AG08395 (cell line): ENCODE measurements at regions not wholly inside any gene's neighbourhood (a gene's known extent, or its start where the extent isn't known, plus 50 kb on each side); places are given as distances from the start of the nearest gene placed in this dataset.

Experiments used
- DNase-seq: peaks from one replicate; pipeline ENCODE4 v3.0.0; 2012; ENCODE audit warnings: mixed read lengths, low spot score

DNA sequence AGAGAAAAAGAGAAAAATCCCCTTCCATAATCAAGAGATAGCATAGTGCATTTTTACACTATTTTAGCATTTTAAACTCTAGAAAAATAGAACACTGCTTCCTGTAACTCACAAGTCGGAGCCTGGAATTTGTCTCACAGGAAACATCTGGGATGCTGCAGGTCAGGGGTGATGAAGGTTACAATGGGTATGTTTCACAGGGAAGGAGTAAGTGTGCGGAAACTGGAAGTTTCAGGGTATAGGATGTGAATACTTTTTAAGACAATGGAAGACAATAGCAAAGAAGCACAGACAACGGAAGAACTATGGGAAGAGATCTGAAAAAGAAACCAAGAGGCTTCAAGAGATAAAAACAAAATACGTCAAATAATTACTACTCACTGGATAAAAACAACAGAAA, 361.0 kb upstream of the MARCKS start:
- no peak for DNase-seq

DNA sequence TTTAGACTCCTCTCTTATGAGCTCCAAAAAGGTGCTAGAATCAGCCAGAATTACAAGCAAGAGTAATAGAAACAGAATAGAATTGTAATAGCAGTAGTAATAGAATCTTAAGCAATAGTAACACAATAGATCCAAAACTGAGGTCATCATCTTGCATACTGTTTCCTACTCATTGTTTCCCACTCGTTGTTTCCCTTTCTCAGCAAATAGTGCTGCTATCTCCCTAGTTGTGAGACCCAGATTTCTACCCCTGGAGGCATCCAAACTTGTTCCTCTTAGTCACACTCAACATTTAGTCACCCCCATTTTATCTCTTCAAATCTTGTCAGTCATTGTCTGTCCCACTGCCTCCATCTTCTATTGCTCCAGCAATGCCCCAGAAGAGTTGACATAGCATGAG, 356.9 kb upstream of the MARCKS start:
- no peak for DNase-seq

DNA sequence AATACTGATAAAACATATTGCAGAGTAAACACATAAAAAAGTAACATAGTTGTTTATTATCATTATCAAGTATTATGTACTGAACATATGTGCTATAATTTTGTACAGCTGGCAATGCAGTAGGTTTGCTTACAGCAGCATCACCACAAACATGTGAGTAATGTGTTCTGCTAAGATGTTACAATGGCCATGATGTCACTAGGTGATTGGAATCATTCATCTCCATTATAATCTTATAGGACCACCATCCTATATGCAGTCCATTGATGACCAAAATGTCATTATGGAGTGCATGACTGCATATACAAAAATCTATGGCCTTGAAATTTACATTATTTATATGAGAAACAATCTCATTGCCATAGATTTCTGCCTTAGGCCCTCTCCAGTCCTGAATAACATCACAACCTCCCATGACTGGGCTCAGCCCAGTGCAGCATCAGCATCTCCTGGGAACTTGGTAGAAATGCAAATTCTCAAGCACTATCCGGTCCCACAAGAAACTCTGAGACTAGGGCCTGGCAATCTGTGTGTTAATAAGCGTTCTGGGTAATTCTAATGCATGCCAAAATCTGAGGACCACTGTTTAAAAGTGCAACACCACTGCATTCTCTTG, 352.0 kb upstream of the MARCKS start:
- no peak for DNase-seq

DNA sequence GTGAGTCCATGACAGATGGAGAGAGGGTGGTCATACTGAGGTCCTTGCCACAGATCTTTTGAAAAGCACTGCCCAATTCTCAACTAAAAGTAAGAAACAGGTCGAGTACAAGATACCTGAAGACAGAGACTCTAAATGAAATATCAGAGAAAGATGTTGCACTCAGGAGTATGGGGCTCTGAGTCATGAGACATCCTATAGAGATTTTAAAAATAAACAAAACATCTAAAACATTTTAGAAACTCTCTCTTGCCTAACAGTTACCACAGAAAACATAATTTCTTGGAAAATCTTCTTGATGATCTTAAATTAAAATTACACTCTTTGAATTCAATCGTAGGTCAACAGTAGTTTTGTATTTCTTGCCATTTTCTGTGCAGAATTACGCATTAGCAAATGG, 348.9 kb upstream of the MARCKS start:
- no peak for DNase-seq

DNA sequence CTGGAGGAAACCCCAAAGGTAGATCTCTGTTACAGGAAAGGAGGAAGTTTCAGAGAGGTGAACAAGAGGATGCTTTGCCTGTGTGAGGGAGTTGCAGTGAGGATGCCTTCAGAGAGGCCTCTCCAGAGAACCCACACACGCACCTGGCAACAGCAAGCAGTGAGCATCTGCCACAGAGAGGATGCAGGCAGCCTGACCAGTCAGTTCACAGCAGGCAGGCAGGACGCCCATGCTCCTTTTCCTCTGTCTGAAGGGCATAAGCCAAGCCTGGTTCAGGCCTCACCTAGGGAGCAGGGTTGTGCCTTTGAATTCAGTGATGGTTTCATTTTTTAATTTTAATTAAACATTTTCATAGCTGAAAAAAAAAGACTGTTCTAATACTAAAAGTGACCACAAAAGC, 346.0 kb upstream of the MARCKS start:
- no peak for DNase-seq

DNA sequence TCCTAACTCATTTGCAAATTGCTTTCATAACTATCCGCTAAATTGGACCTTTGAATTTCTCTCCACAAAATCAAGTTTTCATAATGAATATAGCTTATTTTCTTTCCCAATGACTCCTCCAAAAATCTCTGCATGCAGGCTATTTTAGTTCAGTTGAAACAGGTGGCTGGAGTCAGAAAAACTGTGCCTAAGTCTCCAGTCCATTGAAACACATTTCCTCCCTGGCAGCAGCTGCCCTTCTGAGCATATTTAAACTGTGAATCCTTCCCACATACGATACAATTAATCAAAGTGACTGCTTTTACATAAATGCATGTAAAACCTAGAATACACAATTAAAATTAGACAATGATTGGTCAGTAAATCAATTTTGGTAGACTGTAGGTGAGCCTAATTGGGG, 344.6 kb upstream of the MARCKS start:
- no peak for DNase-seq

DNA sequence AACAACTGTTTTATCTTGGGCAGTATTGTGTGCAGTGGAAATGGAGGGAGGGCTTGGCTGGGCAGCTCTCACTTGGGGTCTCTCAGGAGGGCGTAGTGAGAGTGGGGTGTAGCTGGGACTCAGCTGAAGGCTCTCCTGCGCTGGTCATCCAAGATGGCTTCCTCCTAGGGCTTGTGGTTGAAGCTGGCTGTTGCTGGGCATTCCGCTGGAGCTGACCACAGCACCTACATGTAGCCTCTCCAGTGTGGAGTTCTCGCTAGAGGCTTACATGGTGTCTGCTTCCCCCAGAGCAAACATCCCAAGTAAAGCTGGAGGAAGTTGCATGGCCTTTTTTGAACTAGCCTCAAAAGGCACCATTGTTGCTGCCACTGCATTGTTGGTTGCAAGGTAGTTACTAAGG, 344.1 kb upstream of the MARCKS start:
- DNase-seq: no peak

DNA sequence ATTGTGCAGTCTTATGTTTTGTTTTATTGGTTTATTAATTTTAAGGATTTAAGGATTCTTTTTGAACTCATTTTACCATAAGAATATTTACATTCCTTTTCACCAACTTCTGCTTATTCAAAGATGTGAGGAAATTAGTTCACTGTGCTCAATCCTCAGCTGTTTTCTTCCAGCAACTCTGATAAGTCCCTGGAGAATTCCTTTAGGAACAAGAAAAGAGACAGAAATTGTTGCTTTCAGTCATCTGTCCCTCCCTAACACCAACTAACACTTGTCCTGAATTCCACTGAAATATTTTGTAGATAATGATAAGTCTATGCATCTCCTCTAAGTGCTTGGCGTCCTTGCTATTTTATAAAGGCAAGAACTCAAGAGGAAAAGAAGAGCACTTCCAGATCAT, 334.8 kb upstream of the MARCKS start:
- DNase-seq: no peak

DNA sequence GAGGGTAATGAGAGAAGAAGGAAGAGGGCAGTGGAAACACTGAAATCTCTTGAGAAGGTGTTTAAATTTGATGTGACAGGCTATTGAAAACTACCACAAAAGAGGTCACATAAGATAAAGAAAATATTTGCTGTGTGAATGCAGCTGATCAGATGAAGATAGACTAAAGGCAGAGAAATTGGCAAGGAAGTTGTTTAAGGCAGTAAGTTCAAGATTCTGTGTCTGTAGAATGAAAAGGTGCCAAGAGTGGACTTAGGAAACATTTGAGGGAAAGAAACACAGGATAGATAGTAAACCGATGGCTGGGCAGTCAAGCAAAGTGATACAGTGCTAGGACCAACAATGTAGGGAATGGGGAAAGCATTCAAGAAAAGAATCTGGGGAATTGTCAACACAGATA, 332.3 kb upstream of the MARCKS start:
- no peak for DNase-seq

DNA sequence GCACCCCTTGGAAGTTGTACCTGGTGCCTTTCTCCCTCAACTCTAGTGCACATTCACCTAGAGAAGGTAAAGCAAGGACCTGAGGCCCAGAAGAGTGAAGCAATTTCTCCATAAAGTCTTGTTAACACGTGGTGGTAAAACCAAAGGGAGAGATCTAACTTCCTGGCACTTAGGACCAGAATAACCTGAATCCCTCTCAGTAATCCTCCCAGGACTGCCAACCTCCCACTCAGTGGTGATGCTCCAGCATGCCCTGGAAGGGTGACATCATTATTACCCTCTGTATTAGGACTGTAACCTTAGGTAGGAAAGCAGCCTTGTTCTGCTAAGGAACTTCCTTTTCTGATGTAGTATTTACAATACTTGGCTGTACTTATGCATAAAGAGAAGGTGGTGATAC, 330.6 kb upstream of the MARCKS start:
- no peak for DNase-seq

DNA sequence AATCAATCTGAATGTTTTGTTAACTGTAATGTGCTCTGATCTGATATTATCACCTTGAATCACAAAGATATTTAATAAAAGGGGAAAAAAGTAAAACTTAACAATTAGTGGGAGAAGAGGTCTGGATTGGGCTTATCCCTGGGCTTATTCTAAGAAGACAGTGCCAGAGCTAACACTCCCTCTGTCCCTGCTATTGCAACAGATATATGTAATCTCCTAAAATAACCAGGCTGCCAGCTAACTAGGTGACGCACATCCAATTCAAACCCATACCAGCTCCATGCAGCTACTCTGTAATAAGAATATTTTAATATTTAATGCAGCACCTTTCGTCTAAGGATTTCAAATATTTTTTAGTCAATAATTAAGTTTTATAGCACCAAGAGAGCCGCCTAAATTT, 330.1 kb upstream of the MARCKS start:
- DNase-seq: no peak

DNA sequence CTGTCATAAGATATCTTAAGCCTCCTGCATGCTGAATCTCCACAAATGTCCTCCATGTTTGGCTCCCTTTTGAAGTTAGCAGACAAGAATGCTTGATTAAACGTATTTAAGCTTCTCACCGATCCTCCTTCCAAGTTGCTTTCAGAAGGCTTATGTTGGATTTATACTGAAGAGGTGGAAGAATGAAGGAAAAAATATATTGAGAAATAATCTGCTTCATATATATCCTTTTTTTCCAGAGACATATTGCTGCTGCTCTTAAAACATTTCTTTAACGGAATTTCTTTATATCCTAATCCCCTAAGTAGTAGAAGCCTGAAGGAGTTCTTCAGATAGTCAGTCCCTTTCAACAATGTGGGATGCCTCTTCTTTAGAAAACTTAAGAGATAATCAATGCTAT, 329.0 kb upstream of the MARCKS start:
- DNase-seq: no peak

DNA sequence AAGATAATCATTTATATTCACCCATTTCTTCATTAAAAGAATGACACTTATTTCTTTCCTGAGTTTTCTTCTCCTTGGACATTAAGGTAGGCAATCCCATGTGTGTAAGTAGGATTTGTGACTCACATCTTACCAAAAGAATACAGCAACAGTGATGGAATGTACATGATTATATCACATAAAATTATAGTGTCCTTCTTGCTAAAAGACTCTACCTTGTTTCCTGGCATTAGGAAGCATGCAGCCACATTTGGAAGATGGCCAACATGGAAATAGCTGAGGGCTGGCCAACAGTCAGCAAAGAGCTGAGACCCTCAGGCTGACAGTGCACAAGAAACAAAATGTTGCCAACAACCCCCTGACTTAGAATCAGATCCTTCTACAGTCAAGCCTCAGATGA, 327.9 kb upstream of the MARCKS start:
- peak; percentile 35 for DNase-seq

DNA sequence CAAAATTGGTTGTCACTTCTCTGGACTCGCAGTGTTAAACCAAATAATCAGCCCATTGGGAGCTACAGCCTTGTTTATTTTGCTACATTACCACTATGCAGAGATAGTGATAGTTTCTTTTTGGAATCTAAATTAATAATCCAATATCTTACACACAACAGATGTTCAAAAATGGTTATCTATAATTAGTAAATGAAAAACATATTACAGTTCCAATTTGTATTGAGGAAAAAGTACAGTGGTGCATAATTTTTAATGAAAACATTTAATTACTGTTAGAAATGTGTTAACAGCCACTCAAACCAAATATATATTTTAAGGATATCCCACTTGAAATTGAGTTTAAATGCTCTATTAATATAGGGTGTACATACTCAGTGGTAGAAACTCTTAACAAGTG, 327.3 kb upstream of the MARCKS start:
- DNase-seq: no peak

DNA sequence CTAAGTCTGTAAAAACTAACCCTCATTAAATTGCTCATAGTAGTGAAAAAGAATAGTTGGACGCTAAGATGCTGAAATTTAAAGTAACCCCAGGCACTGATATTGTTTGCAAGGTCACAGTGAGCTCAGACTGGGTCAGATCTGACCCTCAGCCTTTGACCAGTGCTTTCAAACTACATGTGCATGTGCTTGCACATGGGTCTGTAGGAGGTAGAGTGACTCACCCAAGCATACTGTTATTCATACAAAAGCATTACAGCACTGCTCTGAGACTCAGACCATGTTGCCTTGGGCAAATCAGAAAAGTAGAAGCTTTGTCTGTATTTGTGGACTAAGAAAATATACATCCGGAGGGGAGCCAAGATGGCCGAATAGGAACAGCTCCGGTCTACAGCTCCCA, 326.4 kb upstream of the MARCKS start:
- DNase-seq: peak; percentile 49

DNA sequence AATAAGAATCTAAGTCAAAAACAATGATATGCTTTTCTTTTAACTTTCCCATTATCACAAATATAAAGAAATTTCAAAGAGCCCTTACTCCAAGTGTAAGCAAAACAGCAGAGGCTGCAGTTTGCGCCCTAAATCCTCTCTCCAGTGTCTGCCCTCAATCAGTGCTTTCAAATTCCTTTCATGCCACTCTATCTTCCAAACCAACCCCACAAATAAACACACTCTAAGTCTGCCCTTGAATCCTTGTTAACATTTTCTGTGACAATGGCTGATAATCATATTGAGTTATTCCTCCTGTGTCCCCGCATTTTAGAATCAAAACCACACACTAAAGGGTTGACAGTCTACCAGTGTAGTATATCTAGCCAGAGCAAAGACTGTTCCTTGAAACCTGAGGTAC, 317.9 kb upstream of the MARCKS start:
- no peak for DNase-seq

DNA sequence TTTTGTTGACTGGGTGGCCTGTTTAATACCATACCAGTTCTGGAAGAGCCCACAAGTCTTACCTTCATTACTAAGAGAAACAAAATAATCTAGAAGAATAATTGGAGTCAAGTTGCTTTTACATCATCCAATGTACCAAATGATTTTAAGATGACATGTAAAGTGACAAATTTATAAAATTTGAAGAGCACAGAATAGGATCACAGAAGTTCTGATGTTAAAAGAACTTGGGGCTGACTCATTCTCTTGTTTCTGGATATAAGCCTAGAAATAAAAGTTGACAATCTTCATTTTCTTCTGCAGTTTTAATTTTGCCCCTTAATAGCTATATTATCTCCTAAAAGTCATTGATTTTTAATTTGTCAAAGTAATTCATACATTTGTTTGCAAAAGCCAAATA, 317.5 kb upstream of the MARCKS start:
- DNase-seq: peak; percentile 22

DNA sequence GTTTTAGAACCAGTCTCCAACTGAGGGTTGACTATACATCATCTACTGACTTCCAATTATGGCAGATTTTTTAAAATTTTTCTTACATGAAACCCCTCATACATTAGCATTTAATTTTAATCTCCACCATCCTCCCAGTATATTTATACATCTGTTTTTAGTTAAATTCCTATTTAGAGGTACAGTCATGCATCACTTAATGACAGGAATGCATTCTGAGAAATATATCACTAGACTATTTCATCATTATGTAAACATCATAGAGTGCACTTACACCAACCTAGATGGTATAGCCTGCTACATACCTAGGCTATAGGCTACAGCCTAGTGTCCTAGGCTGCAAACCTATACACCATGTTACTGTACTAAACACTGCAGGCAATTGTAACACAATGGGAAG, 316.7 kb upstream of the MARCKS start:
- DNase-seq: no peak

DNA sequence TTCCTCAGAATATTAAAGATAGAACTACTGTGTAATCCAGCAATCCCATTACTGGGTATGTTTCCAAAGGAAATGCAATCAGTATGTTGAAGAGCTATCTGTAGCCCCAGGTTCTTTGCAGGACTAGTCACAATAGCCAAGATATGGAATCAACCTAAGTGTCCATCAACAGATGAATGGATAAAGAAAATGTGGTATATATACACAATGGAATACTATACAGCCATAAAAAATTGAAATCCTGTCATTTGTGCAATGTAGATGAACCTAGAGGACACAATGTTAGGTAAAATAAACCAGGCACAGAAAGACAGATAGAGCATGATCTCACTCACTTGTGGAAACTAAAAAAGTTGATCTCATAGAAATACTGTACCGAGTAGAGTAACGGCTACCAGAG, 306.0 kb upstream of the MARCKS start:
- DNase-seq: no peak

DNA sequence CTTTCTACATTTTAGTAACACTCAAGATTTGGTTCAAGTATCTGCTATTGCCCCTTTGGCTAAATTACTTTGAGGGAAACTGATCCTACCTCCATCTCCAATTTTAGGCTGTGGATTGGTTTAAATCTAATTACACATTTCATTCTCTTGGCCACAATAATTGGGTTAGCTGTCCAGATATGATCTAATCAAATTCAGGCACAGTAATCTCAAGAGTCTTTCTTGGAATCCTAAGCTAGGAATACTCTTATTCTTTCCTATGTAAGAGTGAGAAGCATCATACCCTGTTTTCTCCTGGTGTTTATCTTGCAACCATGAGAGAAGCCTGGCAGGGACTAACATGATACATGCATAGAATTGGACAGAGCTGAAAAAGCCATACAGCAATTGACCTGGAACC, 300.4 kb upstream of the MARCKS start:
- DNase-seq: no peak

DNA sequence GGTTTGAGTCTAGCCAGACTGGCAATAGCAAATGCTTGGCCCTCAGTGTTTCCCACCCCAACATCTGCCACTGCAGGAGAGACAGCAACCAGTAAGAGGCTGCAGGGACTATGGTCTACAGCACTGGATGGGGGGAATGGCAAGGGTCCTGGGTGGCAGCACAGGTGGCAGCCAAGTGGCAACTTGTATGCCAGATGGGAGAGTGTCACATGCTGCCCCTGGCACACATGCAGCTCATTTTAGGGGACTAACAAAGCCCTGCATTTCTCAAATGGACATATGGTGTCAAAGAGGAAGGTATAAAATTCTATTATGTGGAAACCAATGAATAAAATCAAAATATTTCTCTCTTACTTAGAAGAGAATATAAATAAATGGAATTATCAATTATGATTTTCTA, 298.7 kb upstream of the MARCKS start:
- no peak for DNase-seq

DNA sequence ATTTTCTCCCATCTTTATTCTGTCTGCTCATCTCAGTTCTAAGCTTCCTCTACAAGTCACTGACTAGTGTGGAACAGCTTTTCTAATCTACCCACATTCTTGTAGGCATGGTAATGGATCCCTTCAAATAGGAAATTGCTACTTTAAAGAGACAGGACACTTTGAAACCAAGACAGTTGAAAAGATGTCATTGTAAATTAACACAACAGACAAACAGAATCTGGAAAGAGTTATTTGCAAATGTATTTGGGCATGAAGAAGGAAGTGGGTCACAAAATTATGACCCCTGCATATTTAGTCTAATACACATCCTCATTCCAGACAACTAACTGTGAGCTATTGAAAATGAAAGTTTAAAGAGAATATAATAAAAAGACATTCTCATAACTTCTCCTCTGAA, 298.2 kb upstream of the MARCKS start:
- peak; percentile 41 for DNase-seq

DNA sequence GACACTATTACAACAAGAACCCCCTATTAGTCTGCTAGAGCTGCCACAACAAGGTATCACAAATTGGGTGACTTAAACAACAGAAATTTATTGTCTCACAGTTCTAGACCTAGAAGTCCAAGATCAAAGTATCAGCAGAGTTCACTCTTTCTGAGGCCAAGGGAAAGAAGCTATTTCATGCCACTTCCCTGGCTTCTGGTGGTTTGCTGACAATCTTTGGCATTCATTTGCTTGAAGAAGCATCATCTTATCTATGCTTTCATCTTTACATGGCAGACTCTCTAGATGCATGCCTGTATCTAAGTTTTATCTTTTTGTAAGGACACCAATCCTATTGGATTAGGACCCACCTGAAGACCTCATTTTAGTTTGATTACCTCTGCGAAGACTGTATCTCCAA, 296.8 kb upstream of the MARCKS start:
- DNase-seq: no peak

DNA sequence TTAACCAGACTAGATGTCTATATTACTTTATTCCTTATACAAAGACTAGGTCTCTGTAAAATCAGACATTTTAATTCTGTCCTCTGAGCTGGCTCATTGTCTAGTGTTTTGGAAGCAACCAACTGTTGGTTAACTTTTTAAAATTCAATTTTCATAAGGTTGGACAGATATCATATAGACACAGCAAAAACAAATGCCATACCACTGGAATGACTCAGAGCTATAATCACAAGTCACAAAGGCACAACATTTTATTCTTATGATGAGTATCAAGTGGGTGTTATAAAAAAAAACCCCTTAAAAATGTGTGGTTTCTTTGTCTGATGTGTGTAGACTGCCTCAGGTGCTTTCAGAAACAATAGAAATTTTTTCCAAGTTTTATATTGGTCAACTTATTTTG, 296.2 kb upstream of the MARCKS start:
- peak; percentile 51 for DNase-seq

DNA sequence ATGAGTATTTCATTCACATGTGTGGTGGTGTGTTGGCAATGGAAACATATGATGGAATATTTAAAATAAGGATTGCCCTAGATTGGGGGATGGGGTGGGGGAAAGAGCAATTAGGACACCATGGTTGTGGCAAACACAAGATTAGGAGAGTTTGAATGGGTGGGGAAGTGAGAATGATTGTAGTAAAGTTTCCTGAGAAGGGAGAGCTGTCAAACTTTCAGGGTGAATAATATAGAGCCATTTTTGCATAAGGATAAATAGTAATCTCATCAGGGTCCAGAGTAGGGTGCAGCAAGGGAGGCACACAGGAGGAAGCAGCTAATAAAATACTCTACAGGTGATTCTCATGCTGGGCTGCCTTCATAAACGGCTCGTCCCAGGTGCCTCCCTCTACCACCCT, 294.9 kb upstream of the MARCKS start:
- DNase-seq: no peak
